ENCODE measurements at regions not wholly inside any gene's neighbourhood (a gene's known extent, or its start where the extent isn't known, plus 50 kb on each side); places are given as distances from the start of the nearest gene placed in this dataset.

DNA sequence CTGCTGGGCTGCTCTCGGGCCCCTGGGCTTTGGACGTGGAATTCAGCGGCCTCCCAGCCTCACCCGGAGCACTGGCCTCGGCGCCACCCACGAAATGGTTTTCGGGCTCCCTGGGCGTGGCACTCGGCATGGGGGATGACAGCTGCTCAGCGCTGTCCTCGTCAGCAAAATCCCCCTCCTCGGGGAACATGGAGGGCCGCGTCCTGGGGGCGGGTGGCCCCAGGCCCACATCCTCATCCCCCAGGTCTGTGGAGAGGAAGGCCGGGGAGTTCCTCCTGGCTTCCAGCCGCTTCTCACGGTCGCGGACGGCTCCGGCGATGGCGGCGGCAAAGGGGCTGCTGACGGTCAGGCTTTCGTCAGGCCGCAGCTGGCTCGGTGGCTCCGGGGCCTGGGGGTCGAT is 88.4 kb downstream of the CTTN start:
- no peak for DNase-seq

- DNase-seq, result no peak
Observed at GRCh38 chr11:70487160-70487559, 88.8 kb downstream of the CTTN start.

DNA sequence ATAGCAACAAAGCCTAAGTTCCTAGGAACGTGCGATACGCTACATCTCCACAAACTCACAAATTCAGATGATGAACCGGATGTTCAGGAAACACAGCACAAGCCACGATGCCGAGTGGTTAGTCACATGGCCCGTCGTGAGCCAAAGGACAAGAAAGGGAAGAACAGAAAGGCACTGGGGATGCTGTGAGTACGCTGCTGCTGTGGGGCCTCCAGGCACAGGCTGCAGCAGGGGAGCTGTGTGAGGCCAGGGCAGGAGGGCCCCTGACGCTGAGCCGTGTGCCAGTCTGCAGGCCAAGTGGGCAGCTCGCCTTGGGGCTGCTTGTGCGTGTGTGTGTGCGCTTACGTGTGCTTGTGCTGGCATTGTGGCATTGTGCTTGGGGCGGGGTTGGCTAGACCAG is 89.4 kb downstream of the CTTN start:
- no peak for DNase-seq

DNA sequence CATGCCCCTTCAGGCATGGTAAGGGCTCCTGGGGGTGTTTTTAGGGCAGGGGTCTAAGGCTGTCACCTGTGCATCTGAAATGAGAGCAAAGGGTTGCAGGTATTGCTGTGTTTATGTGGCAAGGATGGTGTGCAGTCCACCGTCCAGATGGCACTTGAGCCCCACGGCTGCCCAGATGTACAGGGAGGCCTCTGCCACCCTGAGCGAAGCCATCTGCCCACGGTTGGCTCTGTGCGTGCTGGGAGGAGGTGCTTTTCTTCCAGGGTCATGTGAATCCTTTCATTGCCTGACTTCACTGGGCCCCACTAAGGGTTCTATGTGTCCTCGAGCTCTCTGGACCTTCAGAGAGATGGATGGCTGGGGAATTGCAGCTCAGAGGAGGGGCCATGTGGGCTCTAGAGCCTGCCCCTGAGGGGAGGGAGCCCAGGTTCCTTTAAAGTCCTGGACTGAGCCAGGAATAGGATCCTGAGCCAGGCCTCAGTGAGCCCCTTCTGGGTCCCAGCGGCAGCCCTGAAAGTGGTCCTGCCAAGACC is 89.9 kb downstream of the CTTN start:
- DNase-seq, result no peak

DNA sequence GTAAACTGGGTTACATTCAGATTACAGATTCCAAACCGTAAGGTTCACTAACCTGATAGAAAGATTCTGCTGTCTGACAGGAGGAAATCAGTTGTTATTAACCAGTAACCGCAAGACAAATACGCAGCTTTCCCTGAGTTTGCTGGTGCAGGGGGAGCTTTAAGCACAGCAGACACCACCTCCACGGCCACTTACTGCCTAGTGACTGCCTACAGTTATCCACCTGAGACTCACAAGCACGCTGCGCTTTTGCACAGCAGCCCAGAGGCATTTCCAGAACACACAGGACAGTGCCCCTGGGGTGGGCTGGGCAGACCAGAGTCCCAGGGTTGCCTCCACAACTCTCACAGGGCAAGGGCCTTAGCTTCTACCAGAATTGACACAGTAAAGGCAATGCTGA is 90.9 kb downstream of the CTTN start:
- no peak for DNase-seq

DNA sequence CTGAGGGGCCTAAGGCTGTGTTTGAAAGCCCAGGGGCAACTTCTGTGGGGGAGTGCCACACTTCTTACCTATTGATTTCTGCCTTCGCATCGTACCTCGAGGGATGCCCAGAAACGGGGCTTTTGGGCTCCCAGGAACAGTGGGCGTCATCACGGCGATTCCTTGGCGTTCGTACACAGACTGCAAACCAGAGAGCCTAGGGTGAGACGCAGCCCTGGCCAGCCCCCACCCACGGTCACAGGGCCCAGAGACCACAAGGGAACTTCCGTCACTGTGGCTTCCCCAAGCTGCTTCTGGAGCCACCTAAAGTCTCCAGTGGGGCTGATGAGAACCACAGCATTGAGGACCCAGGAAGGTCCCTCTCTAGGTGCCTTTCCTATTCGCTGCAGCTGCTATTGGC is 91.9 kb downstream of the CTTN start:
- DNase-seq, result no peak

GRCh38 chr11:70490723-70491558 is 92.6 kb downstream of the CTTN start:
- DNase-seq, result no peak

- no peak for DNase-seq
Observed at GRCh38 chr11:70491696-70492472, 93.6 kb downstream of the CTTN start.

DNA sequence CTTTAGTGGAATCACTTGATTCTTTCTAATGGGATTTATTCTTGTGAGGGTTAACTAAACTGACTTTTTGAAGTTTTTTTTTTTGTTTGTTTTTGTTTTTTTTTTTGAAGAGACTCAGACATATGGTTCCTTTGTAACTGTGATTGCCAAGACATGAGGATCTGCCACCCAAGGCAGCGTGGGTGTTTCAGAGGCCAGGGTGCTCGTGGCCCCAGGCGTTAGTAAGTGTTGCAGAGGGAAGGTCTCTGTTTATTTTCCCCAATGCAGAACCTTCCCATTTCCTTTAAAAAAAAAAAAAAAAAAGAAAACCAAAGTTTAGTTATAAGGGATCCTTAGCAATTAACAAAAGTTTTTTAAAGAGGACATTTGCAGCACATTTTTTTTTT is 94.8 kb downstream of the CTTN start:
- DNase-seq, result no peak

- DNase-seq, result no peak
Observed at GRCh38 chr11:70493891-70494290, 95.6 kb downstream of the CTTN start.

DNA sequence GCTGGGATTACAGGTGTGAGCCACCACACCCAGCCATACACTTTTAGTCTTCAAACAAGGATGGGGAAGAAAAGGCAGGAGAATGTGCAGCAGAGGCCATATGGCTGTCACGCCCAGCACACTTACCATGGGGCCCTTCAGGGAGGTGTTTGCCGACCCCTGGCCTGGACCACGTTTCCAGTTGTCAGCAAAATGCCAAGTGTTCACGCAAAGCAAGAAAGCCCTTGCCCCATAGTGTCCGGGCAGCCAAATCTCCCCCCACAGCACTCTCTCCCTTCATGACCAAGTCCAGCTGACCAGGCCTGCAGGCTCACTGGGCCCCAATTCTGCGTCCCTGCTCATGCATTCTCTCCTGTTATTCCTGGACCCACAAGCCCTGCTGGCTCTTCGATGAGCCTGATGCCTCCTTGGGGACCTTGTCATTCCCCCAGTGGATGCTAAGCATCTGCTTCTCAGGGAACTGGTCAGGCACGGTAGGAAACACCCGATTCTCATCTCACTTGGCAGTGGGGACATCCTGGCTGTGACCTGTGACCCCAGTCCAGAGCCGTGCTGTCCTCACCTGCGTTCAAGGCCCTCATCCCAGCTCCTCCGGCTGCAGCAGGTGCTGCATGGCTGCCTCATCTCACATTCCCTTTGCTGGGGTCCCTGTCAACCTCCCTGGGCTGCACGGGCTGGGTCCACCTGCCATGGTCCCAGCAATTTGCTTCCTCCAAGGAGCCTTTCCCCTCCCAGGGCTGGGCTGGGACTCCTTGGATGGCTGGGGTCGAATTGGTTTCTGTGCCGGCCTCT is 96.4 kb downstream of the CTTN start:
- no peak for DNase-seq

DNA sequence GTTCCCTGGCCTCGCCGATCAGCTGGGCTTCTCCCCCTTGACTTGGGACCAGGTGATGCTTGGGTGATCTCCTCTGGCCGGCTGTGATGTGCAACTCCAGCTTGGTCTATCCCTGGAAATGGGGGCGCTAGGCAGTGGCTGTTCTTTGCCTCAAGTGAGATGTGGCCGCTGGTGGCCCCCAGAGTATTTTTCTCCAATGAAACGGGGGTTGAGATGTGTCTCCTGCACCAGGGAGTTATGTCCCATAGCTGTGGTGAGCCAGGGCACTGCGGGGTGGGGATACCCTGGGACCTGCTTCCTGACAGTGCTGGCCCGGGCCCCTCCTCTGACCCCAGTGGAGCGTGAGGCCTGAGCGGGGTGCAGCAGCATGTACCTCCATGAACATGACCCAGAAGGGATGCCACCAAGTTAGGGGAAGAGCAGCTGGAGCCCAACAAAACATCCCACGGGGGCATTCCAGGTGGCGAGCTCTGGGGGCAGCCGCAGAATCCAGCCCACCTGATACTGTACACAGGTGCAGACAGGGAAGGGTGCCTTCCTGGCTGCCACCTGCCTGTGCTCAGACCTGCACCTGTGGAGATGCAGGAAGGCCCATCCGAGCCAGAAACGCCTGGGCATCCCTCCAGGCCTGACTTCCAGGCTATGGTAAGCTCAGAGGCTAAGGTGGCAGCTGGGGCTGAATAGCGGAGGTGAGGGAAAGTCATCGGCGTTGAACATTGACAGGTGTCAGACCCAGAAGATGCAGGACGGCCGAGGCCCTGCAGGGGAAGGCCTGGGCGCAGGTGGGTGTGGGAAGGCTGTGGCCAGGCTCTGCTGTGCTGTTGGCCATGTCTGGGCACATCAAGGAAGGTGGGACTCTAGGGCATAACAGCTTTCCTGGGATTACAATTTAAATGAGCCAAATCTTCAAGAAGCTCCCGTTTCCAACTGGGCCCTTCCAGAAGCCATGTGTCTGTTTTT is 97.3 kb downstream of the CTTN start:
- DNase-seq, result no peak

DNA sequence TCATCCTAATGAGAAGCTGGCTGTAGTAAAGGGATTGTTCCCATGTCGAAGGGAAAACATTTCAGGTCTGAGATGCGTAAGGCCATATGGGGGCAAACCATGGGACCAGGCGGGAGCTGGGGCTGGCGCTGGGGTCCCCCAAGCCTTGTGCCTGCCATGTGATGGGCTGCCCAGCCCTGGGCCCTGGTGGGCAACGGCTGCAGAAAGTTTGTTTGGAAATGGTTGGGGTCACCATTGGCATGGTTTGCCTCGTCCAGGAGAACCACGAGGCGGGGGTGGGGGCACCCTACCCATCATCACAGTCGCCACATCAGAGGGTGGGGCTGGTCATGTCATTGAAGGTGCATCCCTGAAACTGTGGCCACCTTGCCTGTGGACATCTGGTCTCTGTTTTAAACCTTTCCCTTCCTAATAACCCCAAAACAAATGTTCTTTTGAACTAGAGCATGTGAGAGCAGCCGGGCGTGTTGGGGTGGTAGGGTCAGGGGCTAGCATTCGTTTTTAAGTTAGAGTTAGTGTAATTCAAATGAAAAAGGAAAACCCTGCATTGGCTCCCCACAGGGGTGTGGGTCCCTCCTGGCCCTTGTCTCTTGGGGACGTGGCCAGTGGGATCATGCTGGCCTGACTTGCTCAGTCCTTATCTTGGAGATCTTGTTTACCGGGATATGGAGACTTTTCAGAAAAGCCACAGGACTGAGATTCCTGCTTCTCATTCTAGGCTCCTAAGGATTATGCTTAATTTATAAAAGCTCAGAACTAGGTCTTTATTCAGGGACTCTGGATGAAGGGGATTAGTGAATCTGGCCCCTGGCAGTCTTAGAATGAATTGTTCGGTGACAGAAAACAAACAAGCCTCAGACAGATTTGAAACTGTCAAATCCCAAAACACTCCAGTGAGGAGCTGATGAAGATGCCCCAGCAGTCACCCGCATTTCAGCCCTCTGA is 98.5 kb downstream of the CTTN start:
- DNase-seq, result no peak

DNA sequence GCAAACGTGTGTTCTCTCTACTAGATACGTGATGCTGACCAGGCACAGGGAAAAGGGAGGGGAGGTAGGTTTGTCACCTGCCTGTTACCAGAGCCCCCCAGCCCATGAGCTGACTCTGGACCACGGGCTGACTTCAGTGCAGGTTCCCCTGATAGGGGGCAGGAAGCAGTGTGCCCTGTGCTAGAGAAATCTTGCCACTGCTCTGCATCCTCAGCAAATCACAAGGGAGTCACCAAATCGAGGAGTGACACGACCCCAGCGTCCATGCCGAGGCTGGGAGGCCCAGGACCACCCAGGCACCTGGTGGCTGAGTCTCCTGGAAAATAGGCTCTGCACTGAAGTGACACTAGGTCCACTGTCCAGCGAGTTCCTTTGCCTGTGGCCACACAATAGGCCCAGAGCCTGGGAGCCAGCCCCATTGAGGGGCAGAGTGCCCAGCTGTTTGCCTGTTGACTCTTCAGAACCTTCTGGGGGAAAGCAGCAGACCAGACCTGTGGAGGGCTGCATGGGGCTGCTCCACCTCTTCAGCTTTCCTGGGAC is 99.3 kb downstream of the CTTN start:
- DNase-seq, result no peak

DNA sequence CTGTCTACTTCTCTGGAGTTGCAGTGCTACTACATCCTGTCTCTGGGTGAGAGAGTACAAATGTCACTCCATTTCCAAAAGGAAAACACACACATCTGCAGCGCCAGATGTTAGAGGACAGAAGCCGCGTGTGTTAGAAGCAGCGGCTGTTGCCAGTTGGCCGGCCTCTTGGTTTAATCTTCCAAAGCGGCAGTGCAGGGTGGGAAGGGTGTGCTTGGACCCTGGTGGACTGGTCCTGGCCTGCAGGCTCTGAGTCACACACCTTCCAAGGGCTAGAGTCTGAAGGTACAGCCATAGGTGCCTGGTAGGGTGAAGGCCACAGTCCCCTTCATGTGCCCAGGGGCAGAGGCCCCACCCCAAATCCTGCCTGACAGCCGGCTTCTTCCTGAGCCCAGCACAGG is 99.8 kb downstream of the CTTN start:
- no peak for DNase-seq

GRCh38 chr11:70498976-70499801 is 100.9 kb downstream of the CTTN start:
- DNase-seq, result no peak

- no peak for DNase-seq
Observed at GRCh38 chr11:70500076-70500847, 101.9 kb downstream of the CTTN start.

DNA sequence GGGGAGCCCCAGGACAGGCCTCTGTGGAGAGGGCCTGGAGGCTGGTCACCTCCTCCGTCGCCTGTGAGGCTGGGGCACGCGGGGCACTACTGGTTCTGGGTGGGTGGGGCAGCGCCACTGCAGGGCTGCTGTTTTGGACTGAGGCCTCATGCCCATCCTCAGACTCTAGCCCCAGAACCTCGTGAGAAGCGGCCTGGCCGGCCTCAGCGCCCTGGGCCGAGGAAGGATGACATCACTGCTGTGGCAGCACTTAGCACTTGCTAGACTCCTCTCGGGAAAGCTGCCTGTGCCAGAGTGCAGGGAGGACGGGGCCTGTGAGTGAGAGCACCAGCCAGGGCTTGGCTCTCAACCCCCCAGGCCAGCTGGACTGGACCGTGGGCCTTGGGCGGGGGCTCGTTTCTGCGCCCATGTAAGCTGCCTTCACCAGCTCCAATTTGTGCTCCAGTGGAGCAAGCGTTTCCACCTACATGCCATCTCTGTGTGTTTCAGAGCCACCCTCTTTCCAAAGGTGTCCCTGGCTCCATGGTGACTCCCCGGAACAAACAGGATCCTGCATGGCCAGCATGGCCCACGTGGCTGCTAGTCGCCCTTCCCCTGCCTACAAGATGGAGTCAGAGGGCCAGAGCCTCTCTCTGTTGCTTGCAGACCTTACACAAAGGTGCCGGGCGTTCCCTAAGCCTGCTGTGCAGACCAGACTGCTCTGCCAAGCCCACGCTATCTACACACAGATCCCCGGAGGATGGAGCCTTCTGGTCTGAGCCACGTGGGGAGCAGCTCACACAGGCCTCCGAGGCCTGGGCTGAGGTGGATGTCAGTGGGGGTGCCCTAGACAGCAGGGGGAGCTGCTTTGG is 102.9 kb downstream of the CTTN start:
- DNase-seq, result no peak

Measured in Kasumi-1 (cell line).